ENCODE measurements at regions not wholly inside any gene's neighbourhood (a gene's known extent, or its start where the extent isn't known, plus 50 kb on each side); places are given as distances from the start of the nearest gene placed in this dataset.
A peak's percentile ranks its signal among the peaks of the same experiment; 100 is the strongest.

- no peak for DNase-seq (ENCODE audit: low read depth)
- H3K4me3 ChIP-seq (ENCODE audit: control insufficient read depth, low read depth, low read length) = no peak overlapping the region
- no peak for TF ChIP-seq CTCF (conservative IDR thresholded peaks at IDR 0.05; ENCODE audit: control insufficient read depth, insufficient read depth, low read depth, low read length)
These were observed 409.1 kb downstream of the AEBP2 start for GRCh38 chr12:19848421-19848820.

GRCh38 chr12:19849208-19849607 lies 409.9 kb downstream of the AEBP2 start:
- H3K4me3 ChIP-seq (ENCODE audit: control insufficient read depth, low read depth, low read length) = no peak overlapping the region
- TF ChIP-seq CTCF (conservative IDR thresholded peaks at IDR 0.05; ENCODE audit: control insufficient read depth, insufficient read depth, low read depth, low read length) = no peak
- DNase-seq (ENCODE audit: low read depth) = no peak

GRCh38 chr12:19850346-19851065 lies 411.2 kb downstream of the AEBP2 start:
- peak; percentile 33 for DNase-seq (ENCODE audit: low read depth)
- H3K4me3 ChIP-seq (ENCODE audit: control insufficient read depth, low read depth, low read length) = no peak overlapping the region
- no peak for TF ChIP-seq CTCF (conservative IDR thresholded peaks at IDR 0.05; ENCODE audit: control insufficient read depth, insufficient read depth, low read depth, low read length)

GRCh38 chr12:19852100-19852855 lies 413.0 kb downstream of the AEBP2 start:
- no peak for TF ChIP-seq CTCF (conservative IDR thresholded peaks at IDR 0.05; ENCODE audit: control insufficient read depth, insufficient read depth, low read depth, low read length)
- no peak overlapping the region for H3K4me3 ChIP-seq (ENCODE audit: control insufficient read depth, low read depth, low read length)
- DNase-seq (ENCODE audit: low read depth) = no peak

GRCh38 chr12:19855851-19856250 lies 416.6 kb downstream of the AEBP2 start:
- no peak for TF ChIP-seq CTCF (conservative IDR thresholded peaks at IDR 0.05; ENCODE audit: control insufficient read depth, insufficient read depth, low read depth, low read length)
- no peak overlapping the region for H3K4me3 ChIP-seq (ENCODE audit: control insufficient read depth, low read depth, low read length)
- no peak for DNase-seq (ENCODE audit: low read depth)

GRCh38 chr12:19856389-19856788 lies 417.1 kb downstream of the AEBP2 start:
- no peak for TF ChIP-seq CTCF (conservative IDR thresholded peaks at IDR 0.05; ENCODE audit: control insufficient read depth, insufficient read depth, low read depth, low read length)
- no peak overlapping the region for H3K4me3 ChIP-seq (ENCODE audit: control insufficient read depth, low read depth, low read length)
- no peak for DNase-seq (ENCODE audit: low read depth)
